ENCODE measurements at regions not wholly inside any gene's neighbourhood (a gene's known extent, or its start where the extent isn't known, plus 50 kb on each side); places are given as distances from the start of the nearest gene placed in this dataset.
"Not testable (repeated sequence)": the region's sequence is repeated elsewhere in the genome, so short reads cannot be mapped to it uniquely, and the experiment has no call there.

DNA sequence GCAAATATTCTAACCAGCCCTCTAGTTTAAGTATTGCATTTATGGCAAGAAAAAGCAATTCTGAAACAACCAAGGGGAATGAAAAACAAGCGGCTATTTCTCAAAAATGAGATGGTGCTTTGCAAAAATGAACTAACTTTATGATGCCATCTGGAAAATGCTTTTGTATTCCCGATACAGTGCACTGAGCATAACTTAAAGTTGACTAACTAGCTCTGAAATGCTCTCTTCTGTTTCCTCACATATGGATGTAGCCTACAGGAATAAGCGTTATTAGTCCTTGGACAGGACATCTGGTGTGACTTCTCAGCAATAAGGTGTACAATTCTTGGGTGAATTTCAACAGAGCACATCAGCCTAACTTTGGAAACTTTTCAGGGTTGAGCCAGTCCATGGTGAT is 228.2 kb upstream of the DDI1 start:
- DNase-seq, result no peak

DNA sequence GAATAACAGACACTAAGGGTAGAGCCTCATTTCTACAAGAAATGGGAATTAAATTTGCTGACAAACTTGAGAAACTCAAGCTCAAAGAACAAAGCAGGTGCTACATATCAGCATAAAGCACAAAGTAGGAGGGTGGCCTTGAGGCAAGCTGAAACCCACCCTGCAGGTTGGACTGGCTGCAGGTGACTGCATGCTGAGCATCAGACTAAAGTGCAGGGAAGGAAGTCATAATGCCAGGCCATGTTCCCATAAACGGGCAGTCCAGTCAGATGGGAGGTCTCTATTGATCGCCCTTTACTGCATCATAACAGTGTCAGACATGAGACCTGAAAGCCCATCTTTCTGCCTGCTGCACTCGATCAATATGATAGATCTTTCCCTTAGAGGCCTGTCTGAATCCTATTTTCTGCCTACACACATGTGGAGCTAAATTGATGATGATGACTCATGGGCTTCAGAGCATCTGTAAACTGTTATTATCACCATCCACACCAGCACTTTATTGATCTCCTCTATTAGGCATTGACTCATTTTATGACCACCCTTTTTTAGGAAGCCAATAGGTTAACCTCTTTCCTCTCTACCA is 224.5 kb upstream of the DDI1 start:
- DNase-seq, result no peak

GRCh38 chr11:103812680-103813079 is 223.8 kb upstream of the DDI1 start:
- no peak for DNase-seq

- not testable (repeated sequence) for DNase-seq
Measured at GRCh38 chr11:103820345-103820744, 216.1 kb upstream of the DDI1 start.

- no peak for DNase-seq
Measured at GRCh38 chr11:103824116-103824515, 212.3 kb upstream of the DDI1 start.

DNA sequence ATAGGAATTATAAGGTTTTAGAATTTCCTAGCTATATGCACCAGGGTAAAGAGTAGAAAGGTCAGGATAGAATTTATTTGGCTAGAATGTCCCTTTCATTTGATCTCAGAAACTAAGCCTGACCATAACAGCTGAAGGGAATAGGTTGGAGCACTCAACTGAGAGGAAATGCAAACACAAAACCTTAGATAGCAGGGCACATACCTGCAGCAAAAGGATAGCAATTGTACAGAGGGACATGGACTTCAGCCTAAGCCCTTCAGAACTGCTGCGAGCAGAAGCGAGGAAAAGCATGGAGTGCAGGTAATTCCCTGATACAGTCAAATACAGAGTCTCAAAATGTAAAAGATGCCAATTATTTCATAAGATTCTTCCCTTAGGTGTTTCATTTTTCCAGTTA is 211.0 kb upstream of the DDI1 start:
- no peak for DNase-seq

- no peak for DNase-seq
Measured at GRCh38 chr11:103826856-103827255, 209.6 kb upstream of the DDI1 start.

DNA sequence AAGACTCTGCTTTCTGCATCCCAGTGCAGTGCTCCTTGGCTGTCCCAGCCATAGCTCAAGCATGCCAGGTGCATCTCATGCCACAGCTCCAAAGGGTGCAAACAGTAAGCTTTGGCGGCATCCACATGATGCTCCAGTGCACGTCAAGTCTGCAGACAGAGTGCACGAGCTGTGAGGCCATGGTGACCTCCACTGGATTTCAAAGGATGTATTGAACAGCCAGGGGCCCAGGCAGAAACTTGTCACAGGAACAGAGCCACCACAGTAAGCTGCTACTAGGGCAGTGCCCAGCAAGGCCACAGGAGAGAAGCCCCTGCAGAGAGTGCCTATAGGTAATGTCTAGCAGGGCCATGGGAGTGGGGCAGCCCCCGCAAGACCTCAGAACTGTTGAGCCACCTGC is 206.8 kb upstream of the DDI1 start:
- DNase-seq, result no peak

- no peak for DNase-seq
Measured at GRCh38 chr11:103830205-103830604, 206.2 kb upstream of the DDI1 start.

DNA sequence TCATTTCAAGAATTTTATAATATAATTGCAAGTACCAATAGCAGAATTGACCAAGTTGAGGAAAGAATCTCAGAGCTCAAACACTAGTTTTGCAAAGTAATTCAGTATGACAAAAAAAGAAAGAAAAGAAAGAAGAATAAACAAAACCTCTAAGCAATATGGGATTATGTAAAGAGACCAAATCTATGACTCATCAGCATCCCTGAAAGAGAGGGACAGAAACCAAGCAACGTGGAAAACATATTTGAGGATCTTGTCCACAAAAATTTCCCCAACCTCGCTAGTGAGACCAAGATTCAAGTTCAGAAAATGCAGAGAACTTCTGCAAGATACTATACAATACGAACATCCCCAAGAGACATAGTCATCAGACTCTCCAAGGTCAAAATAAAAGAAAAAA is 203.7 kb upstream of the DDI1 start:
- DNase-seq, result no peak

GRCh38 chr11:103842191-103842590 is 194.2 kb upstream of the DDI1 start:
- DNase-seq, result no peak

DNA sequence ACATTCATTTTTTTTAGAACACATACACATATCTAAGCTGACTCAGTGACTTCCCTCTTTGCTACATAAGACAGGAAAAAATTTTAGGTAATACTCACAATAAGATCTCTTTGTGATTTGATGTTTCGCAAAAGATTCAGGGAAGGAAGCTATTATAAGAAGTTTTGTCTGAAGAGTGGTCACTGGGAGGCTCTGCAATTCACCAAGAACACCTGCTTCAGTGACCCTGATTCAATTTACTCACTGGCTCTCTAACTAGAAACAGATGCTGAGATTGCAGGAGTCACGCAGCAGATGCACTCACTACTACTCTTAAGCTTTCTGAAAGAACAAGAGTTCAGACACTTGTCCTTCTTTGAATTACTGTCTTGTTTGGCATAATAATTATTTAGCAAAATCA is 193.6 kb upstream of the DDI1 start:
- no peak for DNase-seq

DNA sequence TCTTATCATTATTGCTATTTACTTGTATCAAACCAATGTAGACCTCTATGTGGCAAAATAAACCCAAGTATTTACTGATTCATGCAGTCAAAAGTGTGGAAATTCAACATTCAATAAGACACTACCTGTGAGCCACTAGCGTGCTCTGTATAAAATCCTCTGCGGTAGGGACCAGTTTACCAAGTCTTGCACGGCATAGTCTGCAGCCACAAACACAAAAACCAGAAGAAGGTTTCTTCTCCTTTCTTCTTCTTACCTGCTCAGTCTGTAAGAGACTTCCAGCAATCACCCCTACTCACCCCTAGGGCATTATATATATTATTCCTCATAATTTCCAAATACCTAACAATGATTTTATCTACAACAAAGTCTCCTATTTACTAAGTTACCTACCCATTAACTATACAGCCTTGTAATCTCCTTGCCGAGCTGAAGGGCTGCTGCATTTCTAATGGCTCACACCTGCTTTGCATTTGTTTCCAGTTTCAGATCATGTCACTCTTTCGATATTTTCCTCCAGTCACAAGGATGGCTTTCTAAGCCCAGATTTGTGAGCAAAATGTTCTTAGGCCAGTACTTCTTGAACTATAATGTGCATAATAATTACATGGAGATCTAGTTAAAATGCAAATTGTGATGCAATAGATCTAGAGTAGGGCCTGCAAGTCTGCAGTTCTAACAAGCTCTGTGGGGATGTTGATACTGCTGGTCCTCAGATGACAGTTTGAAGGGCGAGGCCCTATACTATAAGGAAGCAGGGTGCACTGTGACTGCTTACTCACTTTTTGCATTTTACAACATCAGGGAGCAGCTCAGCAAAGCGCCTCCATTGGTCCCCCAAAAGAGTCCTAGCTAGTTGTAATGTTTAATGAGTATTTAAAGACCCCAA is 191.9 kb upstream of the DDI1 start:
- DNase-seq, result no peak

- no peak for DNase-seq
Measured at GRCh38 chr11:103845331-103845730, 191.1 kb upstream of the DDI1 start.

DNA sequence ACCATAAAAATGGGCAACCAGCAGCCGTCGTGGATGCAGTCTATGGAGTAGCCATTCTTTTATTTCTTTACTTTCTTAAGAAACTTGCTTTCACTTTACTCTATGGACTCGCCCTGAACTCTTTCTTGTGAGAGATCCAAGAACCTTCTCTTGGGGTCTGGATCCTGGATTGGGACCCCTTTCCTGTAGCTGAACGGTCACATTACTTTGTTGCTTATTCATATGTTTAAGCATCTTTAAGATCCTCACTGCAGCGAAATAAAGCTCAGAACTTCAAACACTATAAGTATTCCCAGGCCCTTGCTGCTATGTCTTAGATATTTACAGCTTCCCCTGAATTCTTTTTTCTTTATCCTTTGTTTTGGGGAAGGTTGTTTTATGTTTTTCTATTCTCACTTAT is 187.8 kb upstream of the DDI1 start:
- DNase-seq, result no peak

GRCh38 chr11:103849366-103849765 is 187.1 kb upstream of the DDI1 start:
- DNase-seq, result no peak

GRCh38 chr11:103850419-103851165 is 185.8 kb upstream of the DDI1 start:
- DNase-seq, result no peak

GRCh38 chr11:103851166-103851651 is 185.2 kb upstream of the DDI1 start:
- DNase-seq, result no peak

All from NCI-H1694 (cell line).